GM21786 (cell line): ENCODE measurements at regions not wholly inside any gene's neighbourhood (a gene's known extent, or its start where the extent isn't known, plus 50 kb on each side); places are given as distances from the start of the nearest gene placed in this dataset.
"Not testable (repeated sequence)": the region's sequence is repeated elsewhere in the genome, so short reads cannot be mapped to it uniquely, and the experiment has no call there.

Source experiments
- ATAC-seq: cut with Tn5 transposase; IDR thresholded peaks from one replicate; pipeline ENCODE4 v1.9.1; 2021; ENCODE audit not compliant: unreplicated experiment

DNA sequence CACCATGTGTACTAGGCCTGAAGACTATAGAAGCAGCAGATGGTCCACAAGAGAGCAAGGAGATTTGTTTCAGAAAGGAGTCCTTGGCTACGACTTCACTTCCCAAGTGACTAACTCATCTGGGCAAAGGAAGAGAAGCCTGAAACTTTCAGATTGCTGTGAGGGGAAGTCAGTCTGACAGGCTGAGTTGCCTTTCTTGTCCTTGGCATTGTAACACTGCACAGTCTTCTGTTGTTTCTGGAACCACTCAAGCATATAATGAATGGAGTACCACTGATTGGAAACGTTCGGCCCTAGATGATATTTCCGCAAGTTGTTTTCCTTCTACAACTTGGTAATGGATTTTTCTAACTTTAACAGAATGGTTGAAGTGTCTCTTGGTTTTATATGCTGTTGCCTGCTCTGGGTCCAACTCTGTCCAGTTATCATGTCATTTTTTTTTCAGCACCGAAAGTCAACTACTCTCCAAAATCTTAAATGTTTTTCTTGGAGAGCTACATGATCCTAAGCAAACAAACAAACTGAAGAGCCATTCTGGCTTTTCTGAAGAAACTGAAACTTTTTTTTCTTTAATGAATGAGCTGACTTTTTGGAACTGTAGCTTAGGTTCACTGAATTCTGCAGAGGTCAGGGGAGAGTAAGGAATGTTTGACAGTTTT lies 685.7 kb downstream of the MECOM start:
- ATAC-seq = no peak

DNA sequence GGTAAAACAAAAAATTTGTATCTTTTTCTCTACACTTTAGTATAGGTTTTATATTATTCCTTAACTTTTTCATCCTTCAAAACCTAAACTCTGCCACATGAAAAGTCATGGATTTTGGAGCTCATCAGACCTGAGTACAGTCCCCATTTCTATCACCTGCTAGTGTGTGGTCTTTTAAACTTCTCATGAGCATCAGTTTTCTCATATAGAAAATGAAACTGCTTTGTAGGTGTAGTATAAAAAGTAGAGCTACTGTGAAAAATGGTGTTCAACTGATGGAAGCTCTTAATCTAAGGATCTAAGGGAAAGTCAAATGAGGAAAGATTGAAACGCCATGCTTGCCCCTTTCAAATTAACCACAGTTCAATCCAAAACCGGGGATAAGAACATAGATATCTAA lies 686.5 kb downstream of the MECOM start:
- no peak for ATAC-seq

DNA sequence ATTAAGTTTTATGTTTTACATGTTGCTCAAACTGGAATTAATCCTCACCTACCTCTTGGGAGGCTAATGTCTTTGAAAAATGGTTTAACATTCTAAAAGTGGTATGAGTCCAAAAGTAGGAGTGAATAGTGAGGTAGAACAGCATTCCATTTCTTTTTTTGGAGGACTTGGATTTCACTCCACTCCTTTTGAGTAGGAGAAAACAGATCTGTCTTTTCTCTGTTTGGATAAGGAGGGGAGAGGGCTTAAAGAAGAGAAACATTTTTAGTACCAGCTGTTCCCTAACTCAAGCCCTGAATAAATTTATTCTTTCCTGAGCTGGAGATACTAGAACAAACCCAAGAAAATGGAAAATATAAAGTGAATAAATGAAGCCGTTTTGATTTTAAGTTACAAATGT lies 687.9 kb downstream of the MECOM start:
- no peak for ATAC-seq

DNA sequence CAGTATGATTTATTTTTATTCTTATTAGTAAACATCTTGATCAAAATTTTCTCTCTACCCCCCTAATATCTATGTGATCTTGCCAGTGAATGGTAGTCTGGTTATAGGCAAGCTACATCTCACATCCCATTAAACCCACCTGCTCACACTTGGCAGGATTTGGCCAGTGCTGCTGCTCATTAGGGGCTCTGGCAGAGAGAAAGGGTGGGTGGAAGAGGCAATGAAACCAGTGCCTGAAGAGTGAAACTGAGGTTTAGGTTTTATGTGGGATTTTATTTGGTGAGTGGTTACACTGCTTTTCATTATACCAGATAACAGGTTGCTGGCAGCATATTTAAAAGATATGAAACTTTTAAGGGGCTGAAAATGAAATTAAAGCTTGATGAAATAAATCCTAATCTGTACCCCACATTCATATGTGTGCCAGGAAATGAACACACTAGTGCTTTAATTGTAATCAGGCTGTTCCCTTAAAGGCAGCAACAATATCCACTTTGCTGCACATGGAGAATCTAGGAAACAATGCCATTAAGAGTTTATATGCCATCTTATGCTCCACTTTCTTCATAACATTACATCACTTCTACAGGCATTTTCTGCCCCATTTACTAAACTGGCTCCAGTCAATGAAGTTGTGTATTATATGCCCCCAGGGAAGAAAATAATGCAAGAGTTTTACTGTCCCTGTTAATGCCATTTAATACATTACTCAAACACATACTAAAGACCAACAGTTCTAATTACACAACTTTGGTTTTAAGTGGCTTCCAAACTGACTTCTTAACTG lies 688.7 kb downstream of the MECOM start:
- no peak for ATAC-seq

DNA sequence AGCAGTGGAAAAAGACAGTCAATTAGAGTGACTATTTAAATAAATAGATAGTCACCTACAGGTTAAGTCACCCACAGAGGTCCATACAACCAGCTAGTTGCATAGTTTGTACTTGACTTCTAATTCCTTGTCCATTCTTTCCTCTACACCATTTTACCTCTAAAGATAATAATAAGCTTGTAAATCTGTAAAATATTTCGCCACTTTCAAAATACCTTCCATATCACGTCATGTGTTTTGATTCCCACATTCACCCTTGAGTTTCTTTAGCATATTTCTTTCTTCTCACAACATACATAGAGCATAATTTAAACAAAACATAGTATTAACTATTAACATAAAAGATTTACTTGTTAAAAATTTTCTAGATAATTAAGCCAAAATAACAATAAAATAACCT lies 689.6 kb downstream of the MECOM start:
- ATAC-seq = no peak

- ATAC-seq = no peak
These were observed 690.3 kb downstream of the MECOM start for GRCh38 chr3:168973206-168973605.

GRCh38 chr3:168968609-168969008 lies 694.9 kb downstream of the MECOM start:
- ATAC-seq = no peak

GRCh38 chr3:168964736-168965135 lies 698.8 kb downstream of the MECOM start:
- no peak for ATAC-seq

GRCh38 chr3:168961271-168961670 lies 702.2 kb downstream of the MECOM start:
- no peak for ATAC-seq

DNA sequence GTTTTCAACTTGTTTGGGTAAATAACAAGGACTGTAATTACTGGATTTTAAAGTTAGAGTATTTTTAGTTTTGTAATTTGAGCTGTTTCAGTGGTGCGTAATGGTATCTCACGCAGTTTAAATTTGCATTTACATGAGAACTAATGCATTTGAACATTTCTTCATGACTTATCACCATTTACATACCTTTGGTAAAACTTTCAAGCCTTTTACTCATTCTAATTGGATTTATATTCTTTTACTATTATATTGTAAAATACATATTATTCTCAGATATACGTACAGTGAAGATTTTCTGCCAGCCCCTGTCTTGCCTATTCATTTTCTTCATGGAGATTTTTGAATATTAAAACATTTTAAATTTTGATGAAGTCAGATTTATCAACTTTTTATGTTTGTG lies 703.8 kb downstream of the MECOM start:
- no peak for ATAC-seq

DNA sequence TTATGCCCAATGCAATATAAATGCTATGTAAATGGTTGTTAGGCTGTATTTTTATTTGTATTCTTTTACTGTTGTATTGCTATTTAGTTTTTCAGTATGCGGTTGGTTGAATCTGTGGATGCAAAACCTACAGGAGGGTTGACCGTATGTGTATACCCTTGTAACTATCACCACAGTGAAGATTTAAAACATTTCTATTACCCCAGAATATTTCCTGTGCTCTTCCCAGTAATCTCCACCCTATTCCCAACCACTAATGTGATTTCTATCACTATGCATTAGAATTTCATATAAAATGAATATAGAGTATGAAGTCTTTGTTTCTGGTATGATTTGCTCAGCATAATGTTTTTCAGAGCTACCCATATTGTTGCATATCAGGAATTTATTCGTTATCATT lies 705.0 kb downstream of the MECOM start:
- no peak for ATAC-seq

GRCh38 chr3:168956076-168956475 lies 707.4 kb downstream of the MECOM start:
- no peak for ATAC-seq

GRCh38 chr3:168952551-168952950 lies 711.0 kb downstream of the MECOM start:
- ATAC-seq = no peak

DNA sequence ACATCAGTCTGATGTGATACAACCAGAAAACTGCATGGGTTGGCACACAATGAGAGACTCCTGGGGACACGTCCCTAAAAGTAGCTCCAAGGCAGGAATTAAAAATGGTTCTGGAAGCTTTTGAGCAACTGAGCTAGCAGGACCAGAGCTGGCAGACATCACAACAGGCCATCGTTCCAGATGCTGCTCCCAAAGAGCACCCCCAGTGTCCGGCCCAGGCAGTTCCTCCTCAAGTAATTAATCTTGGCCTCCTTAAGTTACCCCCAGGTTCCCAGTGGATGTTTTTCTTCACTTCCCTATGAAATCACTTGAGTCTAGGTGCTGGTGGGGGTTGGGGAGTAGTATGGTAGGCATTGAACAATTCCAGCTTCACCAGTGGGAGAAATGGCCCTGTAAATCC lies 711.6 kb downstream of the MECOM start:
- ATAC-seq = no peak

DNA sequence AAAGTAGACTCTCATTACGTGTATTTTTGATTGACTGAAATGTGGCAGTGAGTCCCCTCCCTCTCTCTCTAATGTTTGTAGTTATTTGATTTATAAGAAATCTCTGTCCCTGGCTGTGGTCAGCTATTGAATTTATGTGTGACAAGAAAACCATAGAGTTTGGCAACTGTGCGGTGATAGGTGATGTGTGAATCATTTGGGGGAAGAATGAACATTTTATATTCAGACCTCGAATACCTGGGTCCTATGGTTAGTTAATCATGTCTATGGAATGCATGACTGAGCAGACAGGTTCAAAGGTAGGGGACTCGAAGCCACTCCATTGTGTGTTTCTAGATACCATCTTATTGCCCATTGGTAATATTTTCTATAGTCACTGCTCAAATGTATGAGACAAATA lies 712.1 kb downstream of the MECOM start:
- no peak for ATAC-seq

- no peak for ATAC-seq
These were observed 712.9 kb downstream of the MECOM start for GRCh38 chr3:168950622-168951021.

DNA sequence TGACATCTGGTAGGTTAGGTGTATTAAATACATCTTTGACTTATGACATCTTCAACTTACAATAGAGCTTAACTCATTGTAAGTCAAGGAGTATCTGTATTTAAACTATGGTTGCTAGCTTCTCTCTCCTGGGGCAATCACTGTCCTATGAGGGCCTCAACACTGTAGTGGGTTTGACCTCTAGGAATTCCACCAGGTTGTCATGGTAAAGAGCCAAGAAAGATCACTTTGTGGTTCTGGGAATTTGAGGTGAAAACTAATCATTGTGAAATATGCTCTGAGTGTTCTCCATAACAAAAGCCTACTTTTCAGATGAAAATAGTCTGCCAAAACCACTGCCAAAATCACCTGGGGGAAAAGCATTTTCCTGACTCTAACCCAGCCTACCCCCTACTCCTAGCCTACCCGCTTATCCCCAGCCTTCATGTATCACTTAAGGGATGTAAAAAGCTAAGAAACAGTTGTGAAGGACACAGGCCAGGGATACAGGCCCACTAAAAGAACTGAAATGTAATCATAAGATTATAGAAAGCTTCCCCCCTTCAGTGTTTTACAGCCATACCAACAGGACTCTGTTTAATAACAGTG lies 723.8 kb downstream of the MECOM start:
- ATAC-seq = no peak

DNA sequence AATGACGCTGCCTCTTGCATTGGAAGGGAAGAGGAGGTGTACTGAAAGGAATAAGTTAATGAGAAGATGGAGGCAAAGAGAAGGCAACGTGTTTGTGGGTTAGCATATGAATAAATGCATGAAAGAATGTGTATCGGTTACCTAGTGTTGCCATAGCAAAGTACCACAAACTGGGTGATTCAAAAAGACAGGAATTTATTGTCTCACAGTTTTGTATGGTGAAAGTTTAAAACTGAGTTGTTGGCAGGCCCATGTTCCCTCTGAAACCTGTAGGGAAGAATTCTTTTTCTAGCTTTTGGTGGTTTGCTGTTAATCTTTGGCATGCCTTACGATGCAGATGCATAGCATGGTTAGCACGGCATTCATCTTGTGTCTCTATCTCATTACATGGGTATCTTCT lies 729.9 kb downstream of the MECOM start:
- ATAC-seq = no peak

- not testable (repeated sequence) for ATAC-seq
These were observed 733.5 kb downstream of the MECOM start for GRCh38 chr3:168929997-168930396.

DNA sequence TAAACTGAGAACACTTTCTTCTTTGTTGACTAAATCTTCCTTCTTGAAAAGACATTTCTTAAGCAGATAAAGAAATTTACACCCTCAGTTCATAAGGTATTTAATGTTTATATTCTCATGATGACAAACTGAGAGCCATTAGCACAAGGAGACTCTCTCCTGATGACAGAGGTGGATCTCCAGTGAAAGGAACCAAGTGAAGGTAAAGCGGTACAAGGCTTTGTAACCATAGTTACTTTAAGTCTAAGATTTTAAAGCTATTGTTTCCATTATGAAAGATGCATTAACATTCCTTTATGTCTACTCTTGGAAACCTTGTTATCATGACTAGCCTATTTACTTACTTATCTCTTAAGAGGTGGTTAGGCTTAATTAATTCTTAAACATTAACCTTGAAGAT lies 737.1 kb downstream of the MECOM start:
- no peak for ATAC-seq

- ATAC-seq = no peak
These were observed 737.9 kb downstream of the MECOM start for GRCh38 chr3:168925568-168925967.

DNA sequence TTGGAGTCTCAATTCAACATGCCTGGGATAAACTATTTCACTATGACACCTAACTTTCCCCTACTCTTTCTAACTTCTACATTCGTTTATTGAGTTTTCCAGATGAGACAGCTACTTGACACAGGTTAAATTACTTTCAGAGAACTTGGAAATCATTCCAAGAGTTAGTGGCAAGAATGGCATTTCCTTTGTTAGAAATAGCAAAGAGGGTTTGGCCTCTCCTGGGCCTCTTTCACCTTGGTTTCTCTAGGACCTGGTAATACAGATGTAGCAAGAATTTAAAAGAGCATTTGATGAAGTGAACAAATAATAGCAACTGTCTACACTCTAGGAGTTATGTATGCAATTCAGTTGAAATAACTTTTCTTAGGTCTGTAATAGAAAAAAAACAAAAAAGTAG lies 748.9 kb downstream of the MECOM start:
- ATAC-seq = no peak
